ENCODE measurements at regions not wholly inside any gene's neighbourhood (a gene's known extent, or its start where the extent isn't known, plus 50 kb on each side); places are given as distances from the start of the nearest gene placed in this dataset.
A peak's percentile ranks its signal among the peaks of the same experiment; 100 is the strongest.

DNA sequence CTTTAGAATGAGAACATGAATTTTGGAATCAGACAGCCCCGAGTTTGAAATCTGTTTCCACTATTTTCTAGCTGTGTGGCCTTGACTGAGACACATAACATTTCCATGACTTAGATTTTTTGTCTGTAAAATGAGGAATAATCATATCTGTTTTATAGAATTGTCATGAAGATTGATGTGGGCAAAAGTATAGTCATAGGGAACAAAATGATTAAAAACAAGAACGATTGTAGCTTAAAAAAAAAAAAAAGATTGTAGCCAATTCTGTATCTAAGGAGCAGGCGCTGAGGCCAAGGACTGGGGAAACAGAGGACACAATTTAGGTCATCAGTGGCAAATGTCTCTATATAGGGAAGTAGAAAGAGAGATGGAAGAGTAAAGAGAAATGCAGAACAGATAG lies 201.6 kb upstream of the C1QTNF7 start:
- DNase-seq (ENCODE audit: low spot score in 2 of 2) (no peak), ATAC-seq (ENCODE audit: low read depth) (no peak)
- H3K27ac Mint-ChIP-seq, result no peak overlapping the region
- no peaks in the 10 kb centered on the region for H3K27me3 Mint-ChIP-seq
- peaks cover 1% of the 10 kb centered on the region for H3K9me3 Mint-ChIP-seq
- H3K4me1 Mint-ChIP-seq, result no peaks in the 10 kb centered on the region
- H3K4me3 Mint-ChIP-seq, result no peak overlapping the region
- no peaks in the 10 kb centered on the region for H3K36me3 Mint-ChIP-seq

DNA sequence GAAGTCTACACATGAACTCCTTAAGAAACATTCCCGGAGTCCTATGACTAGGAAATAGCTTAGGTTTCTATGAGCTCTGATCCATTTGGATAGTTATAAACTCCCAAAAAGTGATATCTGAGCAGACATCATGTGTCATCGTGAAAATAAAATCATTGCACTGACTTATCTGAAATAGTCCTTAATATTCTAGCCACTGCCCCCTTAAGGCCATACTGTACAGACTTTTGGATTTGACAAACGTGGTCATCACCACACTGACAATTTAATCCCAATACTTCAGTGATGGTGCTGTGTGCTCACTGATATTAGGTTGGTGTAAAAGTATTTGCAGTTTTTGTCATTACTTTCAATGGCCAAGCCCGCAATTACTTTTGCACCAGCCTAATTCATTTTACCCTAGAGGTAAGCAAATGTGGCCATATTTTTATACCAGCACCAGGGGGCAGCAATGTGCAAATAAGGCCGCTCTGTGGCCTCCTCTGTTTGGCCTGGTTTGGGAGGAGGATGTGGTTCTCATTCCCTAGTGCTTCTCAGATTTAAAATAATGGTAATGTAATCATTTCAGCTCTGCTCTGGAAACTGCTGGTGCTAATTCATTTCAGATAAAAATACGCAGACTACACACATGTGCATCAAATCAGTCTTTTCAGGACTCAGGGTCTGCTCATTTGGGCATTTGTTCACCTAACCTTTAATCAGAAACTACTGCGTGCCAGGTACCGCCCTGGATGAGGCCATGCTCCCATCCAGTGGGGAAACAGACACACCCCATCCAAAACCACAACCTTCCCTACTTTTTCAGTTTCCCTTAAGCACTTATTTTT lies 196.4 kb upstream of the C1QTNF7 start:
- peaks cover 10% of the 10 kb centered on the region for H3K4me1 Mint-ChIP-seq
- DNase-seq (ENCODE audit: low spot score in 2 of 2), result peak; percentile 59
- H3K27me3 Mint-ChIP-seq, result no peaks in the 10 kb centered on the region
- no peaks in the 10 kb centered on the region for H3K9me3 Mint-ChIP-seq
- no peaks in the 10 kb centered on the region for H3K36me3 Mint-ChIP-seq
- no peak overlapping the region for H3K4me3 Mint-ChIP-seq
- H3K27ac Mint-ChIP-seq, result no peak overlapping the region
- peak; percentile 89 for ATAC-seq (ENCODE audit: low read depth)

DNA sequence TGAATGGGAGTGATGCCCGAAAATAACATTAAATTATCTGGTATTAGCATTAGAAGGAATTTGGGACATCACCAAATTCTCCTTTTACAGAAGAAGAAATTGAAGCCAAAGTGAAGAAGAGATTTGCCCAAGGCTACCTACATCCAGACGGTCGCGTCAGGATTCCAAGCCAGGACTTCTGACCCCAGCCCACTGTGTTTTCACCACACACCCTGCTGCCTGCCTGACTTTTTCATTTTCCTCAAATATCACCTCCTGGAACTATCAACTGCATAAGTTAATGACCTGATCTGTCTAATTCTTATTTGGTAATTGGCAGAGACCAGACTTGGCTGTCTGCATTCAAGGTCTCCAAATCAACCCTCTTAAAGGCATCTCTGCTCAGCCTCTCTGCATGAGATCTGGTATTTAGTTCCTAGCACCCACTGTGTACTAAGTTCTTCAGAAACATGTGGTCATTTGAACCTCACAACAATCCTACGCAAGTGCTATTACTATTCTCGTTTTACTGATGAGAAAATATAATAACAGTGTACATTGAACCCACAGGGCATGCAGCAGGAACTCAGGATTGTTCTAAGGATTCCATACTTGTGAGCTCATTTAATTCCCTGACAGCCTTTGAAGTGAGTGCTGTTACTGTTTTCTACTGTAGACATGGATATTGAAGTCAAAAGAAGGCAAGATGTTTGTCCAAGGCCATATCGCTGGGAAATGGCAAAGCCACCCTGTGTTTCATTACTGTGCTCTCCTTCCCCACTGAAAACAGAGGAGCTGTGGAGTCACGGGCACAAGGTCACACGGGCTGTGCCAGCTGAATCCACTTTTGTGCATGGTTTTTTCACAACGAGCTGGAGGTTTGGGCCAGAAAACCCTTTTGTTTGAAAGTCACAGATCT lies 195.2 kb upstream of the C1QTNF7 start:
- H3K27ac Mint-ChIP-seq, result no peak overlapping the region
- peaks cover 10% of the 10 kb centered on the region for H3K4me1 Mint-ChIP-seq
- no peak overlapping the region for H3K4me3 Mint-ChIP-seq
- no peaks in the 10 kb centered on the region for H3K27me3 Mint-ChIP-seq
- no peak for ATAC-seq (ENCODE audit: low read depth)
- H3K36me3 Mint-ChIP-seq, result no peaks in the 10 kb centered on the region
- H3K9me3 Mint-ChIP-seq, result no peaks in the 10 kb centered on the region
- DNase-seq (ENCODE audit: low spot score in 2 of 2), result no peak

DNA sequence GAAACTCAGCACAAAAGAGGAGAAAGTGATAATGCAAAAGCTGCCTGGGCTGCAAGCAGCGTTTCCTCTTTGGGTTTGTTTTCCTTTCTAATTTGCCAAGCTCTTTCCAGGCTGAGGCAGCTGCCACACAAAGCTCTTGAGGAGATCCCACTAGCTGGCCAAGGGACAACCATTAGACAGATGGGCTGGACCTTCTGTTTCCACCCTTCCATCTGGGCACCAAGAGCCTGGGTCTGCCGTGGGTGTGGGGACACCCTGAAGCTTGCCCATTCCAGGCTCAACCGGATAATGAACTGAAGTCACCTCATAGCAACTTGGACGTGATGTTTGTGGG lies 194.6 kb upstream of the C1QTNF7 start:
- Mint-ChIP-seq H3K36me3 (no peaks in the 10 kb centered on the region), H3K4me3 (peak overlapping the region; percentile 27), H3K27ac (no peak overlapping the region), H3K4me1 (peaks cover 10% of the 10 kb centered on the region), H3K9me3 (no peaks in the 10 kb centered on the region), H3K27me3 (no peaks in the 10 kb centered on the region)
- ATAC-seq (ENCODE audit: low read depth) (no peak), DNase-seq (ENCODE audit: low spot score in 2 of 2) (no peak)

DNA sequence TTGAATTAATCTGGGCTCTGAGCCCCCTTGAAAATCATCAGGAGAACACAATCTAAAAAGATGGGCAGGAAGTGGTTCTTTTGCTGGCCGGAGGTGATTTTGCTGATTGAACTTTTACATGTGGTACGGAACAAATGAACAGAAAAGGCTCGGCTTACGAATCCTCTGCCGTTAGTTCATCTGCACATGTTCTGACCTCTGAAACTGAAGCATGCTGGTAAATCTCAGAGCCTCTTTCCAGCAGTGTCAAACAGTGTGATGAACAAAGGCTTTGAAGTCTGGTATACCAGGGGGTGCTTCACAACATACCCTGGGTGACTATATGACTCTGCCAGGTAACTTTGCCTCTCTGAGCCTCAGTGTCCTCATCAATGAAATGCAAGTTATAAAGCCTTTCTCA lies 194.2 kb upstream of the C1QTNF7 start:
- no peaks in the 10 kb centered on the region for H3K36me3 Mint-ChIP-seq
- H3K4me1 Mint-ChIP-seq, result peaks cover 10% of the 10 kb centered on the region
- DNase-seq (ENCODE audit: low spot score in 2 of 2) (no peak), ATAC-seq (ENCODE audit: low read depth) (no peak)
- peak overlapping the region; percentile 27 for H3K4me3 Mint-ChIP-seq
- H3K27me3 Mint-ChIP-seq, result no peaks in the 10 kb centered on the region
- no peaks in the 10 kb centered on the region for H3K9me3 Mint-ChIP-seq
- H3K27ac Mint-ChIP-seq, result no peak overlapping the region

DNA sequence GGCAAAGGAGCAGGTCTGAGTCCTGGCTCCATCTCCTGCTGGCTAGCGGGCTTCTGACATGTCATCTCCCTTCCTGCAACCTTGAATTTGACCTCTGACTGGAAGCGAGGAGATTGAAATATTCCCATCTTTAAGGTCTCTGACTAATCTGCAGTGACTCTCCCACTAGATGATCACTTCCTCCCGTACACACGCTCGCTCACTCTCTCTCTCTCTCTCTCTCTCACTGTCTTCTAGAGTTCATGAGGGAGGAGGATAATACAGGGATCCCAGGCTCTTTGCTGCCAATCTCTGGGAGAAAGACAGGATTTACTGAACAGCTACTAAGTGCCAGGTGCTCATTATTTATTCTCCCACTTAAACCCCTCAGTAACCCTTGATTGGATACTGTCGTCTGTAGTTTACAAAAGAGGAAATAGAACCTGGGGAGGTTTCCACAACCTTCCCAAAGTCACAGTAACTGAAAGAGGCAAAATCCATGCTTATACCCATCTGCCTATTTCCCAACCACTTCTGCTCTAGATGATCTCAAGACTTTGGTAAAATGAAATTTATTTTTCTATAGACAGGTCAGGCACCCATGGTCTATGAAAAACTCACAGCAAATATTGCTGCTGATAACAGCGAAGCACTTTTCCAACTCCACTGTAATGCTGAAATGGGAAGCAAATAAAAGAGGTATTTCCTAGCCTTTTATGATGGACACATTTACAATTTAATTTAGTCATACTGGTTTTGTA lies 193.5 kb upstream of the C1QTNF7 start:
- Mint-ChIP-seq H3K36me3 (no peaks in the 10 kb centered on the region), H3K4me1 (peaks cover 10% of the 10 kb centered on the region), H3K9me3 (no peaks in the 10 kb centered on the region)

DNA sequence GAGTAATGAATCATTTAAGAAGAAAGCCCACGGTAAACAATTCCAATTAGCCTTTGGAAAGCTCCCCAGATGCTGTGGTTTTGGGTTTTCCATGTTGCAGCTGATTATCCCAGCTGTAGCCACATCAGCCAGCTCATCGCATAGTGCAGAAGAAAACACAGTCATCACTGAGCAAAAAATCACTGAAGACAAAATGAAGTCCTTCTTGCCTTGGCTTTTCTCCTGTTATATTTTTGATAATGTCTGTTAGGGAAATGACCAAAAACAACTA lies 193.0 kb upstream of the C1QTNF7 start:
- no peak for DNase-seq (ENCODE audit: low spot score in 2 of 2)
- Mint-ChIP-seq H3K27me3 (no peaks in the 10 kb centered on the region), H3K4me3 (no peak overlapping the region), H3K9me3 (no peaks in the 10 kb centered on the region), H3K4me1 (peaks cover 10% of the 10 kb centered on the region), H3K27ac (no peak overlapping the region), H3K36me3 (no peaks in the 10 kb centered on the region)
- ATAC-seq (ENCODE audit: low read depth), result no peak

More for the DNA sequence above, 193.5 kb upstream of the C1QTNF7 start:
- Mint-ChIP-seq H3K4me3 (peak overlapping the region; percentile 64), H3K27me3 (no peaks in the 10 kb centered on the region), H3K27ac (no peak overlapping the region)
- DNase-seq (ENCODE audit: low spot score in 2 of 2) (no peak), ATAC-seq (ENCODE audit: low read depth) (no peak)

DNA sequence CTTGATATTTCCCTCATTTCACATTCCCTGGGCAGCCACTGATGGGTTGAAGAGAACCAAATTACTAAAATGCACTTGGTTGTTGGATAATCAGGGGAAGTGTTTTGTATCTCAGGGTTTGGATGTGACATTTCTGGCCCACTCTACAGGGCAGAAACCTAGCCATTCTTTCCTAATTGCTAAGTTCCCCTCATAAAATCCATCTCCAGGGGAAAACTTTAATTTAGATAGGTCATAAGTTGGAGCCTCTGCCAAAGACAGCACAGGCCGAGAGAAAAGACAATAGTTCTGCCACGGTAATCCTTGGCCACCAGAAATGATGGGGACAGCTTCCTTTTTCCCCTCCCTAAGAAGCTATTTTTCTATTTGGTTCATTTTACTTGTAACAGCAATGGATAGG lies 192.7 kb upstream of the C1QTNF7 start:
- H3K4me3 Mint-ChIP-seq, result no peak overlapping the region
- no peaks in the 10 kb centered on the region for H3K9me3 Mint-ChIP-seq
- H3K27ac Mint-ChIP-seq, result no peak overlapping the region
- H3K4me1 Mint-ChIP-seq, result peaks cover 10% of the 10 kb centered on the region
- ATAC-seq (ENCODE audit: low read depth) (no peak), DNase-seq (ENCODE audit: low spot score in 2 of 2) (no peak)
- no peaks in the 10 kb centered on the region for H3K27me3 Mint-ChIP-seq
- no peaks in the 10 kb centered on the region for H3K36me3 Mint-ChIP-seq

DNA sequence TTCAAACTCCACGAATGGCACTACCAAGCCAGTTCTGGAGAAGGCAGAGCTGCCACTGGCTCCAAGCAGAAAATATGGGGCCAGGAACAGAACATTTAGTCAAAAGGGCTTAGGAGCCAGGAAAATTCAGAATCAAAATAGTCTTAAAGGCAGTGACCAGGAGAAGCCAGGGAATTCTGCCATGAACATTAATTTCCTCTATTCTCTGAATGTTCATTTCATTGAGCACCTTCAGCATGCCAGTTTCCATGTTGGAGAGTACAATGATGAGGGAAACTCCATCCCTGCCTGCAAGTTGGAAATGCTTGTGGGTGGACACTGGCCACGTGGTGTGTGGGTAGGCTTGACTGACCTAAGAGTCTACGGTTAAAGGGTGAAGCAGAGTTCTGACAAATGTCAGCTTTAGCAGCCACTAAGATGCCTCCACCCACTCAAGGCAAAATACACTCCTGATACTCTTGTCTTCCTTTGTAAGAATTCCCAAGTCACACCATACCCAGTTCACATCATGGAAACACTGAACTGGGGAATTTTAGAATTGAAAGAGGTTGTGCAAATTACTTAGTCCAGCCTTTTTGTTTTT lies 190.1 kb upstream of the C1QTNF7 start:
- H3K4me1 Mint-ChIP-seq, result peaks cover 8% of the 10 kb centered on the region
- H3K27me3 Mint-ChIP-seq, result no peaks in the 10 kb centered on the region
- no peak for DNase-seq (ENCODE audit: low spot score in 2 of 2)
- no peak overlapping the region for H3K27ac Mint-ChIP-seq
- H3K36me3 Mint-ChIP-seq, result no peaks in the 10 kb centered on the region
- no peak for ATAC-seq (ENCODE audit: low read depth)
- H3K4me3 Mint-ChIP-seq, result no peak overlapping the region
- no peaks in the 10 kb centered on the region for H3K9me3 Mint-ChIP-seq

DNA sequence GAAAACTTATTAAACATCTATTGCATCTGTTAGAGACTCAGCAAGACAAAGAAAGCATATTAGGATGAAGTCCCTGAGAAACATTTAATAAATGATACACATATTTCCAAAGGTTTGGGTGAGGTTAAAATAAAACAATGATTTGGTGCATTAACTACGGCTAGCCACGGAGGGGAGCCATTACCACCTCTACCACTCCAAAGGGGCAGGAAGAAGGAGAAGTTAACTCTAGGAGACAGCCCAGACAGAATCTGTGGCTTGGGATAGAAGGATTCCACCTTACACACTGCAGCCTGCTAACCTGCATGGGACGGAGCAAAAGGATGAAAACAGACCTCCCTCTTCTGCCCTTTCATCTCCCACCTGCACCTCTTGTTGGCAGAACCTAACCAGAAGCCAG lies 189.1 kb upstream of the C1QTNF7 start:
- Mint-ChIP-seq H3K27me3 (no peaks in the 10 kb centered on the region), H3K4me3 (no peak overlapping the region), H3K9me3 (no peaks in the 10 kb centered on the region), H3K4me1 (peaks cover 4% of the 10 kb centered on the region), H3K27ac (no peak overlapping the region), H3K36me3 (no peaks in the 10 kb centered on the region)
- peak; percentile 11 to 15 for DNase-seq (ENCODE audit: low spot score in 2 of 2)
- peak; percentile 60 for ATAC-seq (ENCODE audit: low read depth)

DNA sequence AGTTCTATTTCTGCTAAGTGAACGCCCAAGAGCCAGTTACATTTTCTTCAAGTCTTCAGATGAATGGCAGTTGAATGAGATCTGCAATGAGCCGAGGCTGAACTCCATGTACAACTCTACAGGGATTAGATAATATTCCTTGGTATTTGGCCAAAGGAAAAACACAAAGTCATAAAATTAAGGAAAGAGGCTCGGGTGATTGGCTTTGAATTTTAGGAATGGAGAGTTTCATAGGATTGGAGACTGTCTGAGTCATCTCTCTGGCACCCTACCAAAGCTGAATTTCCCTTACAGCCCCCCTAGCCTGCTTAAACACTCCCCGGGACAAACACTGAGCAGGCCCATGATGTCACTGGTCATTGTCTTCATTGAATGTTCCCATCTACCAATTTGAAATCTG lies 188.0 kb upstream of the C1QTNF7 start:
- Mint-ChIP-seq H3K4me3 (no peak overlapping the region), H3K36me3 (no peaks in the 10 kb centered on the region), H3K9me3 (no peaks in the 10 kb centered on the region), H3K4me1 (no peaks in the 10 kb centered on the region), H3K27me3 (no peaks in the 10 kb centered on the region), H3K27ac (no peak overlapping the region)
- DNase-seq (ENCODE audit: low spot score in 2 of 2) (no peak), ATAC-seq (ENCODE audit: low read depth) (no peak)

DNA sequence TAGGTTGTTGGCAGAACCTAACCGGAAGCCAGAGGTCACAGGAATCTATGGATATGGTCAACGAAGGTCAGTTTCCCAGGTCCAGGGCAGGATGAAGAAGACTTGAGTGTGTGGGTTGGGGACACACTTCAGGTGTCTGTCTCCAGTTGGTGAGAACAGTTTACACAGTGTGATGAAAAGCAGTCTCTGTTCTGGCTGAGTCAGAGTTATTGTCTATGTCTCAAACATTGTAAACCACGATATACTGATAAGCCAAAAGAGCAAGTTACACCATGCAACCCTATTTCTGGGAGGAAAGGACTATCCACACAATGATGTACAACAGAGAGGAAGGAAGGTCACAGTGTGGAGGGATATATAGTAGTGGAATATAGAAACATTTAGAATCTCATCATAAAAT lies 187.1 kb upstream of the C1QTNF7 start:
- Mint-ChIP-seq H3K27me3 (no peaks in the 10 kb centered on the region), H3K27ac (no peak overlapping the region), H3K4me3 (no peak overlapping the region), H3K4me1 (no peaks in the 10 kb centered on the region), H3K9me3 (no peaks in the 10 kb centered on the region), H3K36me3 (no peaks in the 10 kb centered on the region)
- no peak for ATAC-seq (ENCODE audit: low read depth)
- DNase-seq (ENCODE audit: low spot score in 2 of 2), result no peak

DNA sequence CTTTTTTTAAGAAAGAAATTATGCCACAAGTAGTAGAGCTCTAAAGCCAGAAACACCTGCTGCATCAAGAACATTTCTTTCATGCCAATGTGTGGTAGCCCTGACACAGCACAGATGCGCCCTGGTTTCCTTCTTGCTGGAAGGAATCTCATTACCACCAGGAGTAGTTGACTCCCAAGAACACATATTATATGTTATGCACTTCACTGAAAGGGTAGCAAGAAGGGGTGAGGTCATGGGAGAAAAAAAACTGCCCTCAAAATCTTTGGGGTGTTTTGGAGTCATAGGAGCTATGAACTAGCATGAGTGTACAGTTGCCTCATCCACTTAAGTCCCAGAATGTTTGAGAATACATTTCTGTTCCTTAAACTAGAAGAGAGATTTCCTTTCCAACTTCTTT lies 185.8 kb upstream of the C1QTNF7 start:
- Mint-ChIP-seq H3K27ac (no peak overlapping the region), H3K4me1 (no peaks in the 10 kb centered on the region), H3K27me3 (no peaks in the 10 kb centered on the region), H3K36me3 (no peaks in the 10 kb centered on the region), H3K9me3 (no peaks in the 10 kb centered on the region), H3K4me3 (no peak overlapping the region)
- ATAC-seq (ENCODE audit: low read depth) (no peak), DNase-seq (ENCODE audit: low spot score in 2 of 2) (no peak)

DNA sequence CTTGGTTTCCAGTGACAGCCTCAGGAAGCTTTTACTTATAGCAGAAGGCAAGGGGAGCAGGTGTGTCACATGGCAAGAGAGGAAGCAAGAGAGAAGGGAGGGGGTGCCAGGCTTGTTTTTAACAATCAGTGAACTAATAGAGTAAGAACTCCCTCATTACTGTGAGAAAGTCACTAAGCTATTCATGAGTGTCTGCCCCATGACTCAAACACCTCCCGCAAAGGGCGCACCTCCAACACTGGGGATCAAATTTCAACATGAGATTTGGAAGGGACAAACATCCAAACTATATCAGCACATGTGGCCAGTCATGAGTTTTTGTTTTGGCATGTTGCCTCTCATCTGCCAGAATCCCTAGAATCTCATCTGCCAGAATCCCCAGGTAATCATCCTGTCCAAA lies 183.5 kb upstream of the C1QTNF7 start:
- H3K27me3 Mint-ChIP-seq, result no peaks in the 10 kb centered on the region
- DNase-seq (ENCODE audit: low spot score in 2 of 2) (no peak), ATAC-seq (ENCODE audit: low read depth) (no peak)
- no peaks in the 10 kb centered on the region for H3K36me3 Mint-ChIP-seq
- no peak overlapping the region for H3K4me3 Mint-ChIP-seq
- no peak overlapping the region for H3K27ac Mint-ChIP-seq
- H3K9me3 Mint-ChIP-seq, result no peaks in the 10 kb centered on the region
- no peaks in the 10 kb centered on the region for H3K4me1 Mint-ChIP-seq
